ENCODE measurements at regions not wholly inside any gene's neighbourhood (a gene's known extent, or its start where the extent isn't known, plus 50 kb on each side); places are given as distances from the start of the nearest gene placed in this dataset.

GRCh38 chr1:163922743-163923201 lies 601.0 kb downstream of the NUF2 start:
- Mint-ChIP-seq H3K9me3 (peaks cover 5% of the 10 kb centered on the region), H3K27me3 (no peaks in the 10 kb centered on the region), H3K4me1 (ENCODE audit: low read depth) (no peaks in the 10 kb centered on the region), H3K36me3 (no peaks in the 10 kb centered on the region), H3K4me3 (no peak overlapping the region), H3K27ac (no peak overlapping the region)
- ChIA-PET POLR2A (no interaction called here), CTCF (no interaction called here)
- intact Hi-C loops (cut with micrococcal nuclease), result no loop called here
- DNase-seq, result no peak

- CTCF ChIA-PET, result no interaction called here
- POLR2A ChIA-PET, result no interaction called here
- H3K27ac Mint-ChIP-seq, result no peak overlapping the region
These were observed 602.3 kb downstream of the NUF2 start for GRCh38 chr1:163924041-163924440.

GRCh38 chr1:163927493-163927892 lies 605.7 kb downstream of the NUF2 start:
- ChIA-PET CTCF (no interaction called here), POLR2A (no interaction called here)
- H3K4me3 Mint-ChIP-seq, result no peak overlapping the region
- DNase-seq, result no peak
- H3K4me1 Mint-ChIP-seq (ENCODE audit: low read depth), result no peaks in the 10 kb centered on the region
- no peaks in the 10 kb centered on the region for H3K27me3 Mint-ChIP-seq
- no peak overlapping the region for H3K27ac Mint-ChIP-seq
- intact Hi-C loops (cut with micrococcal nuclease), result no loop called here
- H3K36me3 Mint-ChIP-seq, result no peaks in the 10 kb centered on the region
- H3K9me3 Mint-ChIP-seq, result peaks cover 7% of the 10 kb centered on the region

More at GRCh38 chr1:163924041-163924440, 602.3 kb downstream of the NUF2 start:
- H3K9me3 Mint-ChIP-seq, result peaks cover 5% of the 10 kb centered on the region
- no peaks in the 10 kb centered on the region for H3K4me1 Mint-ChIP-seq (ENCODE audit: low read depth)
- no peaks in the 10 kb centered on the region for H3K36me3 Mint-ChIP-seq
- H3K4me3 Mint-ChIP-seq, result no peak overlapping the region
- no peaks in the 10 kb centered on the region for H3K27me3 Mint-ChIP-seq
- intact Hi-C loops (cut with micrococcal nuclease), result no loop called here
- DNase-seq, result no peak

- H3K9me3 Mint-ChIP-seq, result peaks cover 7% of the 10 kb centered on the region
- H3K4me1 Mint-ChIP-seq (ENCODE audit: low read depth), result no peaks in the 10 kb centered on the region
- intact Hi-C loops (cut with micrococcal nuclease), result no loop called here
- no peak overlapping the region for H3K27ac Mint-ChIP-seq
- ChIA-PET CTCF (no interaction called here), POLR2A (no interaction called here)
- no peaks in the 10 kb centered on the region for H3K36me3 Mint-ChIP-seq
- no peak overlapping the region for H3K4me3 Mint-ChIP-seq
- DNase-seq, result no peak
- H3K27me3 Mint-ChIP-seq, result no peaks in the 10 kb centered on the region
These were observed 606.3 kb downstream of the NUF2 start for GRCh38 chr1:163928069-163928468.

- CTCF ChIA-PET, result no interaction called here
- POLR2A ChIA-PET, result no interaction called here
- DNase-seq, result no peak
- H3K4me3 Mint-ChIP-seq, result no peak overlapping the region
- no peak overlapping the region for H3K27ac Mint-ChIP-seq
- intact Hi-C loops (cut with micrococcal nuclease), result no loop called here
- H3K27me3 Mint-ChIP-seq, result no peaks in the 10 kb centered on the region
- H3K9me3 Mint-ChIP-seq, result peaks cover 10% of the 10 kb centered on the region
- no peaks in the 10 kb centered on the region for H3K36me3 Mint-ChIP-seq
- no peaks in the 10 kb centered on the region for H3K4me1 Mint-ChIP-seq (ENCODE audit: low read depth)
These were observed 606.9 kb downstream of the NUF2 start for GRCh38 chr1:163928651-163929050.

GRCh38 chr1:163932901-163933300 lies 611.1 kb downstream of the NUF2 start:
- no peaks in the 10 kb centered on the region for H3K4me1 Mint-ChIP-seq (ENCODE audit: low read depth)
- H3K4me3 Mint-ChIP-seq, result no peak overlapping the region
- ChIA-PET CTCF (no interaction called here), POLR2A (no interaction called here)
- H3K9me3 Mint-ChIP-seq, result peaks cover 14% of the 10 kb centered on the region
- intact Hi-C loops (cut with micrococcal nuclease), result no loop called here
- H3K27ac Mint-ChIP-seq, result no peak overlapping the region
- DNase-seq, result no peak
- no peaks in the 10 kb centered on the region for H3K36me3 Mint-ChIP-seq
- H3K27me3 Mint-ChIP-seq, result no peaks in the 10 kb centered on the region

- Mint-ChIP-seq H3K27ac (no peak overlapping the region), H3K4me3 (no peak overlapping the region), H3K27me3 (no peaks in the 10 kb centered on the region), H3K4me1 (ENCODE audit: low read depth) (no peaks in the 10 kb centered on the region), H3K36me3 (no peaks in the 10 kb centered on the region), H3K9me3 (peaks cover 16% of the 10 kb centered on the region)
- intact Hi-C loops (cut with micrococcal nuclease), result no loop called here
- CTCF ChIA-PET, result no interaction called here
- POLR2A ChIA-PET, result no interaction called here
- DNase-seq, result no peak
These were observed 611.7 kb downstream of the NUF2 start for GRCh38 chr1:163933437-163933836.

- no peak for DNase-seq
- Mint-ChIP-seq H3K36me3 (no peaks in the 10 kb centered on the region), H3K4me1 (ENCODE audit: low read depth) (no peaks in the 10 kb centered on the region), H3K27me3 (no peaks in the 10 kb centered on the region), H3K4me3 (no peak overlapping the region), H3K27ac (no peak overlapping the region), H3K9me3 (peaks cover 19% of the 10 kb centered on the region)
- ChIA-PET POLR2A (no interaction called here), CTCF (no interaction called here)
- intact Hi-C loops (cut with micrococcal nuclease), result no loop called here
These were observed 614.1 kb downstream of the NUF2 start for GRCh38 chr1:163935738-163936374.

- DNase-seq, result no peak
- Mint-ChIP-seq H3K4me3 (no peak overlapping the region), H3K27me3 (no peaks in the 10 kb centered on the region), H3K9me3 (peaks cover 19% of the 10 kb centered on the region), H3K36me3 (no peaks in the 10 kb centered on the region), H3K27ac (no peak overlapping the region), H3K4me1 (ENCODE audit: low read depth) (no peaks in the 10 kb centered on the region)
- intact Hi-C loops (cut with micrococcal nuclease), result no loop called here
- ChIA-PET POLR2A (no interaction called here), CTCF (no interaction called here)
These were observed 599.4 kb upstream of the PBX1 start for GRCh38 chr1:163959622-163960021.

GRCh38 chr1:163970151-163970550 lies 588.8 kb upstream of the PBX1 start:
- Mint-ChIP-seq H3K9me3 (peaks cover 2% of the 10 kb centered on the region), H3K4me1 (ENCODE audit: low read depth) (no peaks in the 10 kb centered on the region), H3K4me3 (no peak overlapping the region), H3K36me3 (no peaks in the 10 kb centered on the region), H3K27me3 (no peaks in the 10 kb centered on the region), H3K27ac (no peak overlapping the region)
- POLR2A ChIA-PET, result no interaction called here
- CTCF ChIA-PET, result no interaction called here
- intact Hi-C loops (cut with micrococcal nuclease), result no loop called here
- DNase-seq, result no peak

GRCh38 chr1:163970699-163971098 lies 588.3 kb upstream of the PBX1 start:
- H3K27ac Mint-ChIP-seq, result no peak overlapping the region
- CTCF ChIA-PET, result no interaction called here
- peaks cover 2% of the 10 kb centered on the region for H3K9me3 Mint-ChIP-seq

GRCh38 chr1:163973586-163973985 lies 585.4 kb upstream of the PBX1 start:
- POLR2A ChIA-PET, result no interaction called here
- Mint-ChIP-seq H3K4me1 (ENCODE audit: low read depth) (no peaks in the 10 kb centered on the region), H3K36me3 (no peaks in the 10 kb centered on the region), H3K4me3 (no peak overlapping the region), H3K9me3 (peaks cover 6% of the 10 kb centered on the region), H3K27ac (no peak overlapping the region), H3K27me3 (no peaks in the 10 kb centered on the region)
- intact Hi-C loops (cut with micrococcal nuclease), result no loop called here
- CTCF ChIA-PET, result no interaction called here
- DNase-seq, result no peak

More at GRCh38 chr1:163970699-163971098, 588.3 kb upstream of the PBX1 start:
- intact Hi-C loops (cut with micrococcal nuclease), result no loop called here
- no peaks in the 10 kb centered on the region for H3K27me3 Mint-ChIP-seq
- POLR2A ChIA-PET, result no interaction called here
- H3K4me1 Mint-ChIP-seq (ENCODE audit: low read depth), result no peaks in the 10 kb centered on the region
- no peak for DNase-seq
- no peak overlapping the region for H3K4me3 Mint-ChIP-seq
- no peaks in the 10 kb centered on the region for H3K36me3 Mint-ChIP-seq

GRCh38 chr1:163974120-163974519 lies 584.9 kb upstream of the PBX1 start:
- Mint-ChIP-seq H3K9me3 (peaks cover 6% of the 10 kb centered on the region), H3K4me1 (ENCODE audit: low read depth) (no peaks in the 10 kb centered on the region), H3K36me3 (no peaks in the 10 kb centered on the region), H3K27me3 (no peaks in the 10 kb centered on the region), H3K27ac (no peak overlapping the region), H3K4me3 (no peak overlapping the region)
- CTCF ChIA-PET, result no interaction called here
- no peak for DNase-seq
- POLR2A ChIA-PET, result no interaction called here
- intact Hi-C loops (cut with micrococcal nuclease), result no loop called here

Data from activated CD4-positive, alpha-beta memory T cell treated with anti-CD3 and anti-CD28 coated beads for 36 hours (primary cell).